GM21576 (cell line): ENCODE measurements at regions not wholly inside any gene's neighbourhood (a gene's known extent, or its start where the extent isn't known, plus 50 kb on each side); places are given as distances from the start of the nearest gene placed in this dataset.

Experiments used
- ATAC-seq: cut with Tn5 transposase; IDR thresholded peaks from one replicate; pipeline ENCODE4 v1.9.1; 2021; ENCODE audit warnings: mild to moderate bottlenecking, moderate library complexity; ENCODE audit not compliant: unreplicated experiment

DNA sequence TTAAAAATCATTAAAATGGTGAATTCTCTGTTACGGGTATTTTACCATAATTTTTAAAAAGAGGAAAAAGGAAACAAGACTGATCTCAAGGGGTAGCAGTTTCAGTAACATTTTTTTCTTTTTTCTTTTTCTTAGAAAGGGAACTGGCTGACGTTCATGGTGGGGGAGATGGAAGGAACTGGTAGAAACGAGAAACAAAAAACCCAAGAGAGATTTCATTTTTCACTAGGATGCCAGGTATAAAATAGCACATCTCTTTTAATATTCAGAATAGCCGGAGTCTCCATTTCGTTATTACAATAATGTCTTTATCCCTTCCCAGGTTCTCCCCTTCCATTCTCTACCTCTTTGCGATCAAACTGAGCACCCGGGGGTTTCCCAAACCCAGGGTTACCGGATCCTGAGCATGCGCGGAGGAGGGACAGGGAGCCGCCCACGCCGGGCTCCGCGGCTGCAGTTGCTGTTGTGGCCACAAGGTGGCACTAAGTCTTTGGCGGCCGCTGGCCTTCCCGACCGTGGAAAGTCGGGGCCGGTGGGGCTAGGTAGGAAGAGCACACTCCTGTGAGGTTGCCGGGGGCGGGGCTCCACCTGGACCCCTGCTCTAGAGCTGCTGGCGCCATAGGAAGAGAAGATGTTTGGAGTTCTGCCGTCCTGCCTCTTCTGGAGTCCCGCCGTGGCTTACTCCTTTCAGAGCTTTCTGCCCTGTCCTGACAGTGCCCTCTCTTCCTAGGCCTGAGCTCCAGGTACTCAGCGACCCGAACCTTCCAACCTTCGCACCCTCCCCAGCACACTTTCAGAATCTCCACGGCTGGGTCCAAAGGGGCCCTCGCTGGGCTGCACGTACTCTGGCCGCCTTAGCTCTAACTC lies 146.8 kb downstream of the SH3BGRL2 start:
- ATAC-seq, result peak; percentile 87

DNA sequence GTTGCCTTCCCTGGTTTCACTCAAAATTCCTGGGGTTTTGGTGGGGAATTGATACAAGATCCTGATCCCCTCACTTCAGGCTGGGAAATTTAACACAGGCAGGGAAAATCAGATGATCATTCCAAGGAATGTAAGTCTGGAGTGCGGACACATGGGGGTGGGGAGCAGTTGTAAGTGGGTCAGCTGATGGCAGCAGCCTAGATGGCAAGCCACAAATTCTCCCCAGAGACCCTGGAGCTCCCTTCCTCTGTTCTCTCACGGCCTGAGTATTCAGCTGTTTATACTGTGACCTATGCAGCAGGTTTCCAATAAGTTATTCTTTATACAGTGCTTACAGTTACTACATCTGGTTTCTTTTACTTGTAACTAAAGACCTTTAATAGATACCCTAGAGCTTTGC lies 144.9 kb downstream of the SH3BGRL2 start:
- no peak for ATAC-seq

DNA sequence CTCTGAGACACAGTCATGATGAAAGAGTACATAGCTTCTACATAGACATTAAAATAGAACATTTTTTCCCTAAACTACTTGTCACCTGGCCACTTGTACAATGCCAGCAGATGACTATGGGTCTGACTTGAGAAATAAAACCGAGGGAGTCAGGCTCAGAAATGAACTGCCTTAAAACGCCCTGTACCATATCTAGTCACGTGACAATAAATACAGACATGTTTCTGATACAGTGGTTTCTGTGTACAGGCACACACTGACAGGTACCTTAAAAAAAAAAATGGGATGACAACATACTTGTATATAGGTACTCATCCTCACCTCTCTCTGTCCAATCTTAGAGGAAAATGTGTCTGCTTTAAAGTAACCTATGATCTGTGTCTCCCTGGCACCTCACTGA lies 144.1 kb downstream of the SH3BGRL2 start:
- no peak for ATAC-seq

DNA sequence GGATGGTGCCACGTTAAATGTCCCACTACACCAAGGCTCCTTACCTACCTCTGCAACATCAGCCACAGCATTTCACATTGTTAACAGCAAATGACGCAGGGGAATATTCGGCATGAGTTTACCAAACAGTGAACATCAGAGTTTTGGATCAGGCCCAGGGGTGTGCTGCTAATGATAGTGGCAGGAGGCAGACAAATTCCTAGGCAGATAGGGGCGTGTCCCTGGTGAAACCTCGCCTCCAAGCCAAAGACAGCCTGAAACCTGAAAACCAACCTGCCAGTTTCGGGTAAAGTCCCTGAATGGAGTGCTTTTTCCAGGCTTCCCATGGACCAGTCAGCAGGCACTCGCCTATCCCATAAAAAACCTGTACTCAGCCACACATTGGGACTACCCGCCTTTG lies 133.6 kb downstream of the SH3BGRL2 start:
- ATAC-seq, result no peak

DNA sequence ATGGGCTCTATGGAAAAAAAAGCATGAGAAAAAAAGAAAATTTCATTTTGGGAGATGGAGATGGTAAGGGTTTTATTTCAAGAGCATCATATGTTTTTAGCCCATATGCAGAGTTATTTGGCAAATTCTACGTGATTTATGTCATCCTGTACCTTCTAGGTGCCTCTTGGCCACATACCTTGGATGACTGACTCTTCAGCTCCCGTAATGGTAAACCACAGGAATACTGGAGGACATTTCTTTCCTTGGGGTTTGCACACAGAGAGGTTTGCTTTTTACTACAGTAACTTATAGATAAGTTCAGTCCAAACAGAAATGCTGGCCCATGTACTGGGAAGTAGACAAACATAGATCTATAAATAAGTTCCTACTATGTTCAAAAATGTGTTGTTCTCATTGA lies 132.2 kb downstream of the SH3BGRL2 start:
- no peak for ATAC-seq

DNA sequence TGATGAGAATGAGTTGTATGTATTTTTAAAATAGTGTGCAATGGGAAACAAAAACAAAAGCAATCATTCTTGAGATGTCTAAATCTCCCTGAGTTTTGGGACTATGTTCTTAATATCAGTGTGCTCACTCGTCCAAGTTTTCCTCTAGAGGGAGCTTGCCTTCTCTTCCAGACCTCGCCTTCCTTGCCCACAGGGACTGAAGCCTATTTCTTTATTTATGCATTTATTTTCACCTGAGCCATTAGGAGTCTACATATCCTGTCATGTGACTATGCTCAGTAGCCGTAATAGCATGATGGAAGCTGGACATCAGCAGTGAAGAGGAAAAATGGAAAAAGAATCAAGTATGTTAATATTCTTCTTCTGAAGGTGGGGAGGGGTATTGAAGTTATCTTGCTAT lies 131.2 kb downstream of the SH3BGRL2 start:
- ATAC-seq, result no peak

DNA sequence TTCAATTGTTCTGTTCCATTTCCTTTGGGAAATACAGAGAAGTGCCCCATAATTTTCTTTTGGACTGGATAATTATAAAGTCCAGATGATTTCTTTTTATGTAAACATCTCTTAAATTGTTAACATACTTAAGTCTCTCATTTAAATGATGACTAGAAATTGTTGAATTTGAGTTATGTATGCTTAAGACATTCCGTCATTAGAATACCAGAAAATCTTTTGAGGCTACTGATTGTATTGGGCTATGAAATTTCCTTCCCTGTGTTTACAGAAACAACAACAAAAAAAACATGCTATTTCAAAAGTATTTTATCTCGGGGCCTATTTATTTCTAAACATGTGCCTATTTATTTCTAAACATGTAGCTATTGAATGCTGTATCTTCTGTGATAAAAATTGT lies 125.4 kb downstream of the SH3BGRL2 start:
- no peak for ATAC-seq

DNA sequence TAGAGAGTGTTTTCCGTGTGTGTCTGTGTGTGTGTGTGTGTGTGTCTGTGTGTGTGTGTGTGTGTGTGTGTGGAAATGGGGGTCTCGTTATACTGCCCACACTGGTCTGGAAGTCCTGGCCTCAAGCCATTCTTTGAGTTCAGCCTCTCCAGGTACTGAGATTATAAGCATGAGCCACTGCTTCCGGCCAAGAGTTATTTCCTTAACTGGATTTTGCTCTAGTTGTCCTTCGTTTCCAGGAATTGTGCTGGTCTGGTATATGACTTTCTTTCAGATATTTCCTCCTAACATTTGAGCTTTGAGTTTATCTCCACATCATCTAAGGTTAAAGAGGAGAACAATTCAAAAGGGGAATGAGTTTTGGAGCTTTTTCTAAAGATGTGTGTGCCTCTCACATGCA lies 124.8 kb downstream of the SH3BGRL2 start:
- ATAC-seq, result no peak
